RWPE1 (cell line): ENCODE measurements at regions not wholly inside any gene's neighbourhood (a gene's known extent, or its start where the extent isn't known, plus 50 kb on each side); places are given as distances from the start of the nearest gene placed in this dataset.

Source experiments
- CTCF ChIA-PET: fragments of 350-600 bp; sonication (Branson Sonifier 250); formaldehyde crosslinking; extraction: SDS; loops from one replicate; lab custom pipeline; 2021; lab: Yijun Ruan, JAX
- POLR2A ChIA-PET: fragments of 400-600 bp; formaldehyde crosslinking; extraction: SDS; loops from one replicate; lab custom pipeline; 2020; ENCODE audit warnings: antibody characterized with exemption; ENCODE audit not compliant: low non-redundant PET; lab: Yijun Ruan, JAX
- DNase-seq: peaks from one replicate; pipeline ENCODE4 v3.0.0; 2012; ENCODE audit warnings: low spot score
- H3K27ac ChIP-seq: fragments of 450-650 bp; 2 replicates; pipeline ENCODE4 v1.5.1; 2017
- CTCF ChIP-seq: fragments of 450-650 bp; conservative IDR thresholded peaks from 2 replicates; pipeline ENCODE4 v1.5.1; 2017; ENCODE audit warnings: low read depth, mild to moderate bottlenecking

DNA sequence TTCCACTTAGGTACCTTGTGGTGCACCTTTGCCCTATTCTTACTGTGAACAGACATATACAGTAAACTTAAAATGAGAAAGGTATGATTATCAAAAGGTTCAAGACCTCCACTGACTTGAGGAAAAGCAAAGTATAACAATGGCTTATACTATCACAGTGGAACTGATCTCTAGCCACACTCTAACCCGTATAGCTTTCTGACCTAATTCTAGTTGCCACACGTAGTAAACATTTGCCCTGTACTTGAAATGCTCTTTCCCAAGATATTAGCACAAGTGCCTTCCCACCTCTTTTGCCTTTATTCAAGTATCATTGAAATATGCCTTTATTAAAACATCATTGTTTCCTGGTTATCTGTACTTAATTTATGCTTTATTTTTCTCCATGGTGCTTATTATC is 250.4 kb upstream of the PPFIA2 start:
- DNase-seq, result no peak
- ChIA-PET POLR2A (no interaction called here), CTCF (interaction anchor here (1.0 kb wide), 1 partner anchor 349 kb away, joined by 4 read pairs; the partner anchor contains the start of genes CCDC59 and METTL25)
- H3K27ac ChIP-seq, result no peak overlapping the region
- TF ChIP-seq CTCF, result no peak

- CTCF ChIA-PET, result interaction anchor here (1.0 kb wide), 1 partner anchor 350 kb away, joined by 4 read pairs; the partner anchor contains the start of genes CCDC59 and METTL25
- POLR2A ChIA-PET, result no interaction called here
- no peak for TF ChIP-seq CTCF
- H3K27ac ChIP-seq, result no peak overlapping the region
- no peak for DNase-seq
Observed at GRCh38 chr12:82008251-82008650, 249.1 kb upstream of the PPFIA2 start.

DNA sequence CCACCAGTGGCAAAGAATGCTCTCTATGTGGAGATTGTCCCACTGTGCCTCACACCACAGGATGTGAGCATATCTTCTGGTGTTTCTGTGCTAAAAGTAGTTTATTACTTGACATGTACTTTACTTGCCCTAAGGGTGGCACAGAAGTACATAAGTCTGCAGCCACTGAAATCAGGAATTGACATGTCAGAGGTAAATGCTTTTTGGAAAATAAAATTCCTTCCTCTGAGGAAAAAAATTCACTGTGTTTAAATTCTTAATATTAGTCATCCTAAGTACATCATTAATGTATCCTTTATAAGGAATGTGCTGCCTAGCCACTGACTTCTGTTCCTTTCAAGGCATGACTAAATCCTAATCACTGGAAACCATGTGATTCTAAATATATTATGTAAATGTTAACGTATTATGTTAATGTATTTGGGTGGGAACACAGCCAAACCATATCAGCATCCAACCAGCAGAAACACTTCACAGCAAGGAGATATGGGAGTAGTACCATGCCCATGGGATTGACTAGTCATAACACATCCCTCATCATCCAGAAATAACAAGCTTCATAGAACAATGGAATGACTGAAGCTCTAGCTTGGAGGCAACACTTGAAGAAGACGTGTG is 239.7 kb upstream of the PPFIA2 start:
- TF ChIP-seq CTCF, result no peak
- H3K27ac ChIP-seq, result no peak overlapping the region
- ChIA-PET CTCF (no interaction called here), POLR2A (no interaction called here)
- DNase-seq, result peak; percentile 6

DNA sequence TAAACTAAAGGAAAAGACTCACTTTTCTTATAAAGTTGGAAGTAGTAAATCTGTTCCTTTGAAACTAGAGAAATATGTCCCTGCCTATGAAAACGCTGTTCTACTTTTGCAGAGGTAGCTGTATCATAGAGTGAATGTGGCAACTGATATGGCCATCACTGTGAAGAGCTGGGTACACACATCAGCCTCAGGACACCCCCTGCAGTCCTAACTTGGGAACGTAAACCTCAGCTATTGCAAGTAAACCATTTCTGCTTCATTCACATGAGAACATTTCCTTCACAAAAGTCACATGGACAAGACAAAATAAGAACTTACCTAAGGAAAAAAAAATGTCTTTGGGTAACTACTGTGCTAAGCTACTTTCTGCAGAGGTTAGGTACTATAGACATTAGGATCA is 233.3 kb upstream of the PPFIA2 start:
- no peak for DNase-seq
- POLR2A ChIA-PET, result no interaction called here
- no peak for TF ChIP-seq CTCF
- H3K27ac ChIP-seq, result no peak overlapping the region
- CTCF ChIA-PET, result no interaction called here

DNA sequence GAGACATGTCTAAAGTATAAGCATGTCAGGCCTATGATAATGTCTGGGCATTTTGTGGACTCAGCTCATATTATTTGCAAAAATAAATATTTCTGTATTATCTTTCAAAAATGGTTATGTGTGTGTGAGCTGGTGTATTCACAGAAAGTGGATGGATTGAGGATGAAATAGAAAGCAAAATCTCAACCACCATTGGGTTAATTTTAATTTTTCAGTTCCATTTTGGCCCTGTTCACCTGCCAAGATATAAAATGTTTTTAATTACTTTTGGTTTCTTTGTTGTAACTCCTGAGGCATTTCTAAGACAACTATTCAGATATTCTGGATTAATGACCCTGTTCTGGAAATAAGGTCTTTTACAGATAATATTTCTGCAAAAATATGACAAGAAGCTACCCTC is 232.7 kb upstream of the PPFIA2 start:
- TF ChIP-seq CTCF, result no peak
- DNase-seq, result no peak
- ChIA-PET CTCF (no interaction called here), POLR2A (no interaction called here)
- no peak overlapping the region for H3K27ac ChIP-seq

DNA sequence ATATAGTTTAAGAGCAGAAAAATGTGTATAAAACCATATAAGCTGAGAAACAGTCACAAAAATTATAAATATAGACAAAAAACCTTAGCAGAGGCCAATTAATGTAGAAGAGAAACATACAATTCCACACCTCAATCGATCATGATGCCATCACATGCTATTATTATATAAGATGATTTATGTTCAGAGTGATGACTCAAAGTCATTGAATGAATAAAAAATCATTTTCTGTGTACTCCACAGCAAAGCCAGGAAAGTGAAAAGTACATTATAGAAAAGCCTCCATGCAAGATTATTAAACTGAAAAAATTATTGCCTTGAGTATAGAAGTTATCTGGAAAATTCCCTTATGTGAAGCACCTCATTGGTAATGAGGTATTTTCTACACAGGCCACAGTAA is 229.2 kb upstream of the PPFIA2 start:
- H3K27ac ChIP-seq, result no peak overlapping the region
- CTCF ChIA-PET, result no interaction called here
- POLR2A ChIA-PET, result no interaction called here
- no peak for TF ChIP-seq CTCF
- no peak for DNase-seq
